ENCODE measurements at regions not wholly inside any gene's neighbourhood (a gene's known extent, or its start where the extent isn't known, plus 50 kb on each side); places are given as distances from the start of the nearest gene placed in this dataset.

GRCh38 chr11:45501392-45502225, 163.8 kb downstream of the CHST1 start (continued):
- TF ChIP-seq JARID2 (CRISPR knock-in tag; IDR thresholded peaks at IDR 0.05; ENCODE audit: insufficient replicate concordance) (no peak), ZNF660 (CRISPR knock-in tag; IDR thresholded peaks at IDR 0.05; ENCODE audit: borderline replicate concordance, low read depth) (no peak), ZNF326 (CRISPR knock-in tag; IDR thresholded peaks at IDR 0.05; ENCODE audit: borderline replicate concordance) (no peak), SNAPC2 (CRISPR knock-in tag; IDR thresholded peaks at IDR 0.05) (no peak), ZBTB40 (IDR thresholded peaks at IDR 0.05) (no peak), ZBTB40 (CRISPR knock-in tag; IDR thresholded peaks at IDR 0.05) (no peak), HNF4G (IDR thresholded peaks at IDR 0.05; ENCODE audit: borderline replicate concordance, low read depth, low read length) (peak; percentile 51), HNF4G (CRISPR knock-in tag; IDR thresholded peaks at IDR 0.05; ENCODE audit: borderline replicate concordance, low read depth) (no peak), HOXA9 (CRISPR knock-in tag; IDR thresholded peaks at IDR 0.05; ENCODE audit: borderline replicate concordance) (no peak), KDM6A (CRISPR knock-in tag; IDR thresholded peaks at IDR 0.05; ENCODE audit: low read depth) (0 out of 2 replicates have a peak, but pooled peaks have one; percentile 19), ZNF572 (CRISPR knock-in tag; IDR thresholded peaks at IDR 0.05) (no peak), ARID3A (IDR thresholded peaks at IDR 0.05; ENCODE audit: low read depth, low read length) (no peak), ZNF703 (CRISPR knock-in tag; IDR thresholded peaks at IDR 0.05; ENCODE audit: borderline replicate concordance) (no peak), ZHX1 (CRISPR knock-in tag; IDR thresholded peaks at IDR 0.05; ENCODE audit: low read depth) (no peak), ZBTB7A (CRISPR knock-in tag; IDR thresholded peaks at IDR 0.05) (0 out of 2 replicates have a peak, but pooled peaks have one; percentile 80), FOXJ3 (CRISPR knock-in tag; IDR thresholded peaks at IDR 0.05; ENCODE audit: borderline replicate concordance) (no peak)
